Fibroblast of peridontal ligament (primary cell): ENCODE measurements at regions not wholly inside any gene's neighbourhood (a gene's known extent, or its start where the extent isn't known, plus 50 kb on each side); places are given as distances from the start of the nearest gene placed in this dataset.
A peak's percentile ranks its signal among the peaks of the same experiment; 100 is the strongest.

Experiments used
- DNase-seq: peaks from one replicate; pipeline ENCODE4 v3.0.0-alpha.2; 2010; ENCODE audit errors: extremely low read depth

GRCh38 chr9:71589612-71590011, 178.7 kb downstream of the CEMIP2 start:
- no peak for DNase-seq

- no peak for DNase-seq
Observed at GRCh38 chr9:71587576-71588362, 180.5 kb downstream of the CEMIP2 start.

GRCh38 chr9:71583792-71584191, 184.5 kb downstream of the CEMIP2 start:
- no peak for DNase-seq

- no peak for DNase-seq
Observed at GRCh38 chr9:71582347-71582746, 186.0 kb downstream of the CEMIP2 start.

GRCh38 chr9:71581101-71581500, 187.2 kb downstream of the CEMIP2 start:
- no peak for DNase-seq

- no peak for DNase-seq
Observed at GRCh38 chr9:71571186-71571585, 197.1 kb downstream of the CEMIP2 start.

- DNase-seq: no peak
Observed at GRCh38 chr9:71567890-71568289, 200.4 kb downstream of the CEMIP2 start.

- DNase-seq: no peak
Observed at GRCh38 chr9:71562140-71562539, 206.2 kb downstream of the CEMIP2 start.

GRCh38 chr9:71557310-71557709, 211.0 kb downstream of the CEMIP2 start:
- no peak for DNase-seq

- DNase-seq: no peak
Observed at GRCh38 chr9:71552480-71552879, 215.8 kb downstream of the CEMIP2 start.

GRCh38 chr9:71549023-71549422, 219.3 kb downstream of the CEMIP2 start:
- DNase-seq: no peak

GRCh38 chr9:71544464-71544863, 223.8 kb downstream of the CEMIP2 start:
- DNase-seq: no peak

GRCh38 chr9:71541436-71541835, 226.9 kb downstream of the CEMIP2 start:
- no peak for DNase-seq

- no peak for DNase-seq
Observed at GRCh38 chr9:71524996-71525580, 243.2 kb downstream of the CEMIP2 start.

GRCh38 chr9:71524516-71524915, 243.8 kb downstream of the CEMIP2 start:
- no peak for DNase-seq

GRCh38 chr9:71521132-71521531, 247.2 kb downstream of the CEMIP2 start:
- DNase-seq: peak; percentile 11

GRCh38 chr9:71519098-71519696, 249.1 kb downstream of the CEMIP2 start:
- DNase-seq: no peak

- peak; percentile 78 for DNase-seq
Observed at GRCh38 chr9:71518045-71518827, 250.1 kb downstream of the CEMIP2 start.

GRCh38 chr9:71515626-71516025, 252.7 kb downstream of the CEMIP2 start:
- peak; percentile 3 for DNase-seq

- DNase-seq: no peak
Observed at GRCh38 chr9:71515107-71515506, 253.2 kb downstream of the CEMIP2 start.

- DNase-seq: no peak
Observed at GRCh38 chr9:71514344-71514975, 253.9 kb downstream of the CEMIP2 start.

- no peak for DNase-seq
Observed at GRCh38 chr9:71509054-71509453, 259.3 kb downstream of the CEMIP2 start.
